ENCODE measurements at regions not wholly inside any gene's neighbourhood (a gene's known extent, or its start where the extent isn't known, plus 50 kb on each side); places are given as distances from the start of the nearest gene placed in this dataset.
"Not testable (repeated sequence)": the region's sequence is repeated elsewhere in the genome, so short reads cannot be mapped to it uniquely, and the experiment has no call there.

- no peak for DNase-seq (ENCODE audit: low spot score)
Measured at GRCh38 chr18:77373730-77374445, 124.2 kb downstream of the GALR1 start.

DNA sequence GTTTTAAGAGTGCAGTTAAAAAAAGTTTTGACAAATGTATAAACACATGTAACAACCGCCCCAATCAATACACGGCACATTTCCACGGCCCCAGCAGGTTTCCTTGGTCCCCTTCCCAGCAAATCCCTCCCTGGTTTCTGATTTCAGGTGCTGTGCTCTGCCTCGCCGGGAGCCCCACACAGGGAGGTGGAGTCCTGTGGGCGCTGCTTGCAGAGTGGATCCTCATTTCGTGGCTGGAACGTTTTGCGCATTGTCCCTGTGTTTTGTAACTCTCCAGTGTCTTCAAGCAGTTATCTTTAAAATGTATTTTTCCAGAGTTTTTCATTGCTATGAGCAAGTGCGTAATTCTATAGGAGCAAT lies 124.8 kb downstream of the GALR1 start:
- DNase-seq (ENCODE audit: low spot score) = no peak

GRCh38 chr18:77376043-77376732 lies 126.5 kb downstream of the GALR1 start:
- no peak for DNase-seq (ENCODE audit: low spot score)

- DNase-seq (ENCODE audit: low spot score) = no peak
Measured at GRCh38 chr18:77376733-77377094, 127.1 kb downstream of the GALR1 start.

- no peak for DNase-seq (ENCODE audit: low spot score)
Measured at GRCh38 chr18:77377813-77378212, 128.2 kb downstream of the GALR1 start.

GRCh38 chr18:77379976-77380509 lies 130.4 kb downstream of the GALR1 start:
- DNase-seq (ENCODE audit: low spot score) = no peak

DNA sequence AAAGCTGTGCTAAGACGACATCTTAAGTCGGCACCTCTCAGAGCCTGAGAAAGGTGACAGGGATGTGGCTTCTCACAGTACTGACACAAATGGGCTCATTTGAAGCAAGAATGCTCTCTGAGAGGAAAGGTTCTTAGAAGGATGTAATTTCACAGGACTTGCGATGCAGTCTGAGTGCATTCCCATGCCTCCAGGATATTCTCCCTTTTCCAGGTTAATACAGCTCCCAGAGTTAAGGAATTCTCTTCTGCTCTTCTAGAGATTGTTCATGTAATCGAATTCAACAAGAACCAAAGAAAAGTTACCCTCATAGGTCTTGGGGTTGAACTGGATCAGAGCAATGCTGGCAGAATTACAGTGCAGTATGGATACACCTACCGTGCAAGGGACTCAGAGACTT lies 131.0 kb downstream of the GALR1 start:
- no peak for DNase-seq (ENCODE audit: low spot score)

DNA sequence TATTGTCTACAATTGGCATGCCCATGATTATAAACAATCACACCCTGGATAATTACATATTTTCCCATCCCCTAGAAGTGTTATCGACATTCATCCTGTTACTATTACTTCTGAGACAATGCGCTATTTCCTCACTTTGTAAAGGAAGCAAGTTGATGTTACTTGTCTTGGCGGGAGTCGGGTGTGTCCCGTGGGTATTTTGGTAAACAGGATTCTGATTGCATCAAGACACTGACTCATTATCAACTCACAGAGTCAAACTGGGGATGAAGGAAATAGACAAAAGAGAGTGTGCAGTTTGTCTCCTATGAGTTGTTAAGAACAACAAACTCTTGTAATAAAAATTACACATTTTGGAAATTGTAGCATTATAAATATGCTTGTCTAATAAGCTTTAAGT lies 142.7 kb downstream of the GALR1 start:
- DNase-seq (ENCODE audit: low spot score) = no peak

DNA sequence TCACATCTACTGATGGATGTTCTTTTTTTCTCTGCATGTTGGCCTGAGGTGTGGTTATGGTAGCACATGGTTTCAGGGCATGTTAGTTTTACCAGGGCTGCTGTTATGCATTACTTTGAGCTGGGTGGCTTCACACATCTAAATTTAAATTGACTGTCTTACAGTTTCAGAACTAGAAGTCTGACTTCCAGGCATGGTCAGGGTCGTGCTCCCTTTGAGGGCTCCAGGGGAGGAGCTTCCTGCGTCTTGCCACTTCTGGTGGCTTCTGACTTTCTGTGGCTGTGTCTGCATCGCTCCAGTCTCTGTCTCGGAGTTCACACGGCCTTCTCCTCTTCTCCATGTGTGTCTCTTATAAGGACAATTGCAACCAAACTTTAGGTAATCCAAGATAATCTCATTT lies 143.9 kb downstream of the GALR1 start:
- no peak for DNase-seq (ENCODE audit: low spot score)

- DNase-seq (ENCODE audit: low spot score) = no peak
Measured at GRCh38 chr18:77395953-77396352, 146.3 kb downstream of the GALR1 start.

GRCh38 chr18:77397056-77397455 lies 147.4 kb downstream of the GALR1 start:
- DNase-seq (ENCODE audit: low spot score) = no peak

- DNase-seq (ENCODE audit: low spot score) = no peak
Measured at GRCh38 chr18:77397617-77398016, 148.0 kb downstream of the GALR1 start.

DNA sequence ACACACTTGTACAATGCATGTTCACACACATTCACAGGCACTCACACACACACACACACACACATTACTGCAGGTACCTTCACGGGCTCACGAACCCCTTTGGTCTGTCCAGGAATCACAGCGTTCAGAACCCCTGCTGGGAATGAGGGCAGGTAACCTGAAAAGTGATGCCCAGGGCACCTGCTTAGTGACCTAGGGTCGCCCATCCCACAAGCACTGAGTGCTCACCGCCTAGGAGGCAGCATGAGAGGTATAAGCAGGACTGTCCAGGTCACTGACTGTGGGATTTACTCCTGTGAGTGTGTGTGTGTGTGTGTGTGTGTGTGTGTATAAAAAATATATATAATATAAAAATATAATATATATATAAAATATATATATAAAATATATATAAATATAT lies 150.9 kb downstream of the GALR1 start:
- no peak for DNase-seq (ENCODE audit: low spot score)

DNA sequence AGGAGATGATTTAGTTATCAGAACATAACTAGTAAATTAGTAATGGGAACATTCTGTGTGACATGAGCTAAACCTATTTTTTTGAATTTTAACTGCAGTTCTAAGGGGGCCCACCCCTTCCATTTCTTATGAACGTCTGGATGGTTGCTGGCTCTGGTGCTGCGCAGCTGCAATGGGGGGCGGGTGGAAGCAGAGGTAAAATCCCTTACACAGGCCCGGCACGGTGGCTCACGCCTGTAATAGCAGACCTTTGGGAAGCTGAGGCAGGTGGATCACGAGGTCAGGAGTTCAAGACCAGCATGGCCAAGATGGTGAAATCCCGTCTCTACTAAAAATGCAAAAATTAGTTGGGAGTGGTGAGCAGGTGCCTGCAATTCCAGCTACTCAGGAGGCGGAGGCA lies 151.5 kb downstream of the GALR1 start:
- DNase-seq (ENCODE audit: low spot score) = no peak

- no peak for DNase-seq (ENCODE audit: low spot score)
Measured at GRCh38 chr18:77403969-77404535, 154.4 kb downstream of the GALR1 start.

DNA sequence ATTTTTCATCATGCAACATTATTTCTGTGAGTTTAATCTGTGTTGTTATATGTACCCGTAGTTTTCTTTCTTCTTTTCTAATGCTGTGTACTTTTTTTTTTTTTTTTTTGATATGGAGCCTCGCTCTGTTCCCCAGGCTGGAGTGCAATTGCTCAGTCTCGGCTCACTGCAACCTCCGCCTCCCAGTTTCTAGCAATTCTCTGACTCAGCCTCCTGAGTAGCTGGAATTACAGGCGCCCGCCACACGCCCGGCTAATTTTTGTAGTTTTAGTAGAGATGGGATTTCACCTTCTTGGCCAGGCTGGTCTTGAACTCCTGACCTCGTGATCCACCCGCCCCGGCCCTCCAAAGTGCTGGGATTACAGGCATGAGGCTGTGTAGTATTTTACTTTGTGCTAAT lies 155.4 kb downstream of the GALR1 start:
- DNase-seq (ENCODE audit: low spot score) = no peak

DNA sequence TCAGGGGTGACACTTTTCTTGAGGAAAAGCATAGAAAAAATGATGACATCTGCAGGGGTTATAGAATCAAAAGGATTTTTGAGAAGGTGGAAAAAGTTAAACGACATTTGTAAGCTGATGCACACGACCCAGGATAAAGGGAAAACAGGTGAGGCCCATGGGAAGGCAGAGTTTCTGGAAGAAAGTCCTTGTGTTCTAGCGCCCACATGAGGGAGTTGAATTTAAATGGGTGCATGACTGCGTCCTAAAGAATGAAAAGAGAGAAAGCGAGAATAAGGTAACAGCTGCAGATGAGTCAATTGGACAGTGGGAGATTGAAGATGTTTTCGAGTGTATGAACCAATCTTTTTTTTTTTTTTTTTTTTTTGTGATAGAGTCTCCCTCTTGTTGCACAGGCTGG lies 158.1 kb downstream of the GALR1 start:
- DNase-seq (ENCODE audit: low spot score) = no peak

DNA sequence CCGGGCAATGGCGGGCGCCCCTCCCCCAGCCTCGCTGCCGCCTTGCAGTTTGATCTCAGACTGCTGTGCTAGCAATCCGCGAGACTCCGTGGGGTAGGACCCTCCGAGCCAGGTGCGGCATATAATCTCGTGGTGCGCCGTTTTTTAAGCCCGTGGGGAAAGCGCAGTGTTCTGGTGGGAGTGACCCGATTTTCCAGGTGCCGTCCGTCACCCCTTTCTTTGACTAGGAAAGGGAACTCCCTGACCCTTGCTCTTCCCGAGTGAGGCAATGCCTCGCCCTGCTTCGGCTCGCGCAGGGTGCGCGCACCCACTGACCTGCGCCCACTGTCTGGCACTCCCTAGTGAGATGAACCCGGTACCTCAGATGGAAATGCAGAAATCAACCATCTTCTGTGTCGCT lies 171.9 kb downstream of the GALR1 start:
- not testable (repeated sequence) for DNase-seq (ENCODE audit: low spot score)

DNA sequence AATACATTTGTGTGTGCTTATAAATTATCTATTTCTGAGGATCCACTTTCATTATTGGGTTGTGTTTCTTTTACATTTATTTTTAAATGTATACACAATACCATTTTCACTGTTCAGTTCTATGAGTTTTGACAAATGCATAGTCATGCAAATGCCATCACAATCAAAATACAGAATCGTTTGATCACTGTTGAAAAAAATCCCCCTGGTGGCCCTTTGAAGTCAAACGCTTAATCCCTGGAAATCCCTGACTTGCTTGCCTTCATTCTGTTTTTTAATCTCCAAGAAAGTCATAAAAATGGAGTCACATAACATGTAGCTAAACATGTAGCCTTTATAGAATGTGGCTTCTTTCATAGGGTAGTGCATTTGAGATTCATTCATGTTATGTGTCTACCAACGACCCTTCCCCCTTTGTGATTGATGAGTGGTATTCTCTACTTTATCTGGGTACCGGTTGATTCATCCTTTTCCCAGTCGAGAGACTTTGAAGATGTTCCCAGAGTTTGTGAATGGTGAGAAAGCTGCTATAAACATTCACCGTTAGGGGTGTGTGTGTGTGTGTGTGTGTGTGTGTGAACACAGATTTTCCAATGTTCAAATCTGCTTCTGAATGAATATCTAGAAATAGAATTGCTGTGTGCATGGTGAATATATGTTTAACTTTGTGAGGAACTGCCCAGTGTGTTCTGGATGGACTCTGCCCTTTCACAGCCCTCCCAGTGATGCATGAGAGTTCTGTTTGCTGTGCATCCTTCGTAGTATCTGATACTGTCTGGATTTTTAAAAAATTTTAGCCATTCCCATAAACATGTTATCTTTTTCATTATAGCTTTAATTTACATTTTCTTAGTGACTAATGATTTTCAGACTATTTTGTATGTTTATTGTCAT lies 173.6 kb downstream of the GALR1 start:
- DNase-seq (ENCODE audit: low spot score) = no peak

- DNase-seq (ENCODE audit: low spot score) = no peak
Measured at GRCh38 chr18:77433076-77433475, 183.4 kb downstream of the GALR1 start.

DNA sequence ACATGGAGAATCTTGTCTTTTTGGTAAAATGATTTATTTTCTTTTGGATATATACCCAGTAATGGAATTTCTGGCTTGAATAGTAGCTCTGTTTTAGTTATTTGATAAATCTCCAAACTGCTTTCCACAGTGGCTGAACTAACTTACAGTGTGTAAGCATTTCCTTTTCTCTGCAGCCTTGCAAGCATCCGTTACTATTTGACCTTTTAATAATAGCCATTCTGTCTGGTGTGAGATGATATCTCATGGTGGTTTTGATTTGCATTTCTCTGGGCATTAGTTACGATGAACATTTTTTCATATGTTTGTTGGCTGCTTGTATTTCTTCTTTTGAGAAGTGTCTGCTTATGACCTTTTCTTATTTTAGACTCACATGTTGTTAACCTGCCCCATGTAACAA lies 190.2 kb downstream of the GALR1 start:
- no peak for DNase-seq (ENCODE audit: low spot score)

DNA sequence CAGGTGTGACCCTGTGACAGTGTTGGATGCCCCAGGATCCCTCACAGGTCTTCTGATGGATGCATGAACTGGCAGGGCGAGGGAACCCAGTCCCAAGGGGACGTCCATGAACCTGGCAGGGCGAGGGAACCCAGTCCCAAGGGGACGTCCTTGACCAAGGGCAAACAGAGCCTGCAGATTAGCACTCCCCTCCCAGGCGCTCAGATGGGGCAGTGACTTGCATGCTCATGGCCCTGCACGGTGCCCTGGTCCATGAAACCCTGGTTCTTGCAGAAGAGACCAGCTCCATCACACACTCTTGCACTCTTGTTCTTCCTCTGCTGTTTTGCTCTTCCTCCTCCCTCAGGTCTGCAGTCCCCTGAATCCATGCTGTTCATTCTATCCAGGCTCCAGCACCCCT lies 192.7 kb downstream of the GALR1 start:
- DNase-seq (ENCODE audit: low spot score) = no peak
